ENCODE measurements at regions not wholly inside any gene's neighbourhood (a gene's known extent, or its start where the extent isn't known, plus 50 kb on each side); places are given as distances from the start of the nearest gene placed in this dataset.
"Not testable (repeated sequence)": the region's sequence is repeated elsewhere in the genome, so short reads cannot be mapped to it uniquely, and the experiment has no call there.

- not testable (repeated sequence) for DNase-seq (ENCODE audit: low spot score)
Observed at GRCh38 chr17:43345515-43345914, 53.3 kb upstream of the ARL4D start.

DNA sequence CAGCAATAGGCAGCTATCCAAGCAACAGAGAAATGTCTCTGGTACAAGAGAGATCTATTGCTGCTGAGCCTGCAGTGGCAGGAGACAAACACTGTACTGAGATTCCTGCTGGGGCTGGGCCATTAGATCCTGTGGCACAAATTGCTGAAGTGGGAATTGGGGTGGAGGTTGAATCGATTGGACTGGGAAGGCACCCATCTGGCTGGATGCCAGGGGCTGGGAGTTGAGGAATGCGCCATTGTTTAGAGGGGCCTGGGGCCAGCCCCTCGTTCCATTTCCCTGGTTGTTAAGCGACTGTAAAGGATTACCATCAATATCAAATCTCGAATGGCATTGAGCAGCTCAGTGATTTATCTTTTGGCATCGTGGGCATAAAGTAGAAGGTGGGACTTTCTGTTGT lies 54.1 kb upstream of the ARL4D start:
- DNase-seq (ENCODE audit: low spot score): no peak

DNA sequence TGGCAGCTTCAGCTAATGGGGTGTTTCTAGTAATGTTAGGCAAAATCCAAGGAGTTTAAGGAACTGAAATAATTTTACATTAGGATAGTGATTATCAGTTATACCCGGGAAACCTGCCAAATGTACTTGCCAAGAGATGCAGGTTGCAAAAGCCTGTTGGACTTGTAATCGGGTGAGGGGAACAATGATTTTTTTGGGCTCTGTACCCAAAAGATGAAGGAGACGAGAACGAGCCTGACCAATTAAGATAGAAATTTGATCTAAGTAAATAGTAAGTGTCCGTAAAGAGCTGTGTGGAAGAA lies 56.3 kb upstream of the ARL4D start:
- DNase-seq (ENCODE audit: low spot score): no peak

- DNase-seq (ENCODE audit: low spot score): no peak
Observed at GRCh38 chr17:43341715-43342588, 56.8 kb upstream of the ARL4D start.

GRCh38 chr17:43338886-43339516 lies 59.8 kb upstream of the ARL4D start:
- peak; percentile 68 for DNase-seq (ENCODE audit: low spot score)

- no peak for DNase-seq (ENCODE audit: low spot score)
Observed at GRCh38 chr17:43337684-43338428, 60.9 kb upstream of the ARL4D start.

DNA sequence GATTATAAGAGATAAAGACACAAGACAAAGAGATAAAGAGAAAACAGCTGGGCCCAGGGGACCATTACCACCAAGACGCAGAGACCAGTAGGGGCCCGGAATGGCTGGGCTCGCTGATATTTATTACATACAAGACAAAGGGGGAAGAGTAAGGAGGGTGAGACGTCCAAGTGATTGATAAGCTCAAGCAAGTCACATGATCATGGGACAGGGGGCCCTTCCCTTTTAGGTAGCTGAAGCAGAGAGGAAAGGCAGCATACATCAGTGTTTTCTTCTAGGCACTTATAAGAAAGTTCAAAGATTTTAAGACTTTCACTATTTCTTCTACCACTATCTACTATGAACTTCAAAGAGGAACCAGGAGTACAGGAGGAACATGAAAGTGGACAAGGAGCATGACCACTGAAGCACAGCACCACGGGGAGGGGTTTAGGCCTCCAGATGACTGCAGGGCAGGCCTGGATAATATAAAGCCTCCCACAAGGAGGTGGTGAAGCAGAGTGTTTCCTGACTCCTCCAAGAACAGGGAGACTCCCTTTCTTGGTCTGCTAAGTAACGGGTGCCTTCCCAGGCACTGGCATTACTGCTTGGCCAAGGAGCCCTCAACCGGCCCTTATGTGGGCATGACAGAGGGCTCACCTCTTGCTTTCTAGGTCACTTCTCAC lies 63.9 kb upstream of the ARL4D start:
- no peak for DNase-seq (ENCODE audit: low spot score)

- no peak for DNase-seq (ENCODE audit: low spot score)
Observed at GRCh38 chr17:43333433-43333943, 65.3 kb upstream of the ARL4D start.

GRCh38 chr17:43332230-43332629 lies 66.6 kb upstream of the ARL4D start:
- no peak for DNase-seq (ENCODE audit: low spot score)

GRCh38 chr17:43330876-43331639 lies 67.7 kb upstream of the ARL4D start:
- DNase-seq (ENCODE audit: low spot score): no peak

- no peak for DNase-seq (ENCODE audit: low spot score)
Observed at GRCh38 chr17:43329183-43329582, 69.6 kb upstream of the ARL4D start.

- DNase-seq (ENCODE audit: low spot score): no peak
Observed at GRCh38 chr17:43328650-43329049, 70.1 kb upstream of the ARL4D start.

DNA sequence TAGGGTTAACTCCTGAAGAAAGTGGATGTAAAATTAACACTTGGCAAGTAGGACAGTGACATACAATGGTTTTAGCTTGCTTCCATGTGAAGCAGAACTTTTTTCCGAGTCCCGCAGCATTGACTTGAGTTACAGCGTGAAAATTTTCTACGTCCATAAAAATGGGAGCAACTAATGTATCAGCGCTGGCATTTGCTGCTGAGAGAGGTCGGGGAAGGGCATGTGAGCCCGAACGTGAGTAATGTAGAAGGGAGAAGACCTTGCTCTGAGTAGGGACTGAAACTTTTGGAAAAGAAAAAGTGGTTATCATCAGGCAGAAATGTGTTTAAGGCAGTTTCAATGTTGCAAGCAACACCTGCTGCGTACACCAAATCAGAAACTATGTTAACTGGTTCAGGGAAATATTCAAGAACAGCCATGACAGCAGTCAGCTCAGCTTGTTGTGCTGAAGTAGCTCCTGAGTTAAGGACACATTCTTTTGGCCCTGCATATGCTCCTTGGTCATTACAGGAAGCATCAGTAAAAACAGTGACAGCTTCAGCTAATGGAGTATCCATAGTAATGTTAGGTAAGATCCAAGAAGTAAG lies 70.9 kb upstream of the ARL4D start:
- no peak for DNase-seq (ENCODE audit: low spot score)

DNA sequence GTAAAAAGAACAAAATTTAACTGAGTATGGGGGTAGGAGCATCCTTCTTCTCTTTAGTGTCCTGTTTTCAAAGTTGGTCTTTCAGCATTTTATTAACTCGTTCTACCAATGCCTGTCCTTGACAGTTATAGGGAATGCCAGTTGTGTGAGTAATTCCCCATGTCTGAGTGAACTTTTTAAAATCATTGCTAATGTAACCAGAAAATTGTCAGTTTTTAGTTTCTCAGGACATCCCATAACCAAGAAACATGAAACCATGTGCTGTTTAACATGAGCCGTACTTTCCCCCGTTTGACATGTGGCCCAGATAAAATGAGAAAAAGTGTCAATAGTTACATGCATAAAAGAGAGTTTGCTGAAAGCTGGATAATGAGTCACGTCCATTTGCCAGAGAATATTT lies 71.4 kb upstream of the ARL4D start:
- no peak for DNase-seq (ENCODE audit: low spot score)

GRCh38 chr17:43326490-43327275 lies 72.1 kb upstream of the ARL4D start:
- DNase-seq (ENCODE audit: low spot score): no peak

- no peak for DNase-seq (ENCODE audit: low spot score)
Observed at GRCh38 chr17:43324205-43324893, 74.4 kb upstream of the ARL4D start.

GRCh38 chr17:43319293-43320124 lies 79.3 kb upstream of the ARL4D start:
- no peak for DNase-seq (ENCODE audit: low spot score)

DNA sequence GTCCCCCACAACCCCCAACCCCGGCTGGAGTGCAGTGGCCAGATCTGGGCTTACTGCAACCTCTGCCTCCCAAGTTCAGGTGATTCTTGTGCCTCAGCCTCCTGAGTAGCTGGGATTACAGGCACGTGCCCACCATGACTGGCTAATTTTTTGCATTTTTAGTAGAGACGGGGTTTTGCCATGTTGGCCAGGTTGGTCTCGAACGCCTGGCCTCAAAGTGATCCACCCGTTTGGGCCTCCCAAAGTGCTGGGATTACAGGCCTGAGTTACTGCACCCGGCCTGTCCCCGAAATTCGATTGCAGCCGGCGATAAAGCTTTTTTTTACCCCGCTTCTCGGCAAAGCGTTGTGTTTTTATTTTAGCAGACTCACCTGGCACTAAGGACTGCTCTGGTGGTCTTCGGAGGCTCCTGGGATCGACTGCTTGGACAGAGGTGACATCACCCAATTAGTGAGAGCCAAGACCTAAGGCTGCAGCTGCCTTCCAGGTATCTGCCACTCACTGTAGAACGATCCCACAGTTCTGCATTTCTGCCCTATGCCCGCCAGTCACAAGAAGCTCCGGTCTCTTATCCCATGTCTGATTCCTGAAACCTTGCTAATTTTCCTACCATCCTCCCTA lies 82.2 kb upstream of the ARL4D start:
- DNase-seq (ENCODE audit: low spot score): no peak

All from CD4-positive, alpha-beta T cell treated with Interleukin-2 at 100 ng/mL for 4 hours (primary cell).